Neural progenitor cell (in vitro differentiated cells): ENCODE measurements at regions not wholly inside any gene's neighbourhood (a gene's known extent, or its start where the extent isn't known, plus 50 kb on each side); places are given as distances from the start of the nearest gene placed in this dataset.

Source experiments
- DNase-seq: peaks from one replicate; pipeline ENCODE4 v3.0.0-alpha.2; 2016; ENCODE audit warnings: low spot score
- H2AFZ ChIP-seq: fragments of 200-600 bp; sonication (generic); replicated peaks from 2 replicates; pipeline ENCODE4 v1.6.1; 2016; ENCODE audit warnings: antibody characterized with exemption
- H3F3A ChIP-seq: fragments of 200-600 bp; sonication (generic); 2 replicates; pipeline ENCODE4 v1.6.1; 2016; ENCODE audit warnings: antibody characterized with exemption, low read depth
- H3K27ac ChIP-seq: fragments of 200-600 bp; sonication (generic); 2 replicates; pipeline ENCODE4 v1.5.1; 2016; ENCODE audit warnings: mild to moderate bottlenecking
- H3K27me3 ChIP-seq: fragments of 200-600 bp; sonication (generic); 2 replicates; pipeline ENCODE4 v1.6.1; 2016; ENCODE audit warnings: mild to moderate bottlenecking, moderate library complexity
- H3K36me3 ChIP-seq: fragments of 200-600 bp; sonication (generic); 2 replicates; pipeline ENCODE4 v1.5.1; 2016
- H3K4me1 ChIP-seq: fragments of 200-600 bp; sonication (generic); 2 replicates; pipeline ENCODE4 v1.6.1; 2016; ENCODE audit warnings: mixed run types
- H3K4me2 ChIP-seq: fragments of 200-600 bp; sonication (generic); 2 replicates; pipeline ENCODE4 v1.6.1; 2016
- H3K4me3 ChIP-seq: fragments of 200-600 bp; sonication (generic); 2 replicates; pipeline ENCODE4 v1.5.1; 2016
- H3K79me2 ChIP-seq: fragments of 200-600 bp; sonication (generic); 2 replicates; pipeline ENCODE4 v1.6.1; 2016; ENCODE audit warnings: low read depth
- H3K9ac ChIP-seq: fragments of 200-600 bp; sonication (generic); 2 replicates; pipeline ENCODE4 v1.6.1; 2016
- H3K9me3 ChIP-seq: fragments of 200-600 bp; sonication (generic); 2 replicates; pipeline ENCODE4 v1.5.1; 2016; ENCODE audit warnings: low read depth
- H4K20me1 ChIP-seq: fragments of 200-600 bp; sonication (generic); 2 replicates; pipeline ENCODE4 v1.6.1; 2016; ENCODE audit warnings: low read depth
- H3K27ac Mint-ChIP-seq: 3 replicates; pipeline ENCODE4 v1.8.0; 2021; ENCODE audit warnings: mixed read lengths
- H3K27me3 Mint-ChIP-seq: 2 replicates; pipeline ENCODE4 v1.8.0; 2022; ENCODE audit warnings: low read depth, mild to moderate bottlenecking, inconsistent platforms, moderate library complexity, mixed read lengths; ENCODE audit not compliant: insufficient read depth
- H3K36me3 Mint-ChIP-seq: 3 replicates; pipeline ENCODE4 v1.8.0; 2021; ENCODE audit warnings: mixed read lengths
- H3K4me1 Mint-ChIP-seq: 3 replicates; pipeline ENCODE4 v1.8.0; 2021; ENCODE audit warnings: mixed read lengths
- H3K4me3 Mint-ChIP-seq: 3 replicates; pipeline ENCODE4 v1.8.0; 2021; ENCODE audit warnings: mild to moderate bottlenecking, moderate library complexity, mixed read lengths
- H3K9me3 Mint-ChIP-seq: 3 replicates; pipeline ENCODE4 v1.8.0; 2020; ENCODE audit warnings: mixed read lengths
- CTCF ChIP-seq: fragments of 200-600 bp; sonication (generic); IDR thresholded peaks from 2 replicates; pipeline ENCODE4 v1.5.1; 2017; ENCODE audit warnings: antibody characterized with exemption, mild to moderate bottlenecking
- EZH2 ChIP-seq: fragments of 200-600 bp; sonication (generic); IDR thresholded peaks from 2 replicates; pipeline ENCODE4 v1.6.1; 2017; ENCODE audit warnings: antibody characterized with exemption, mild to moderate bottlenecking, moderate library complexity
- EZH2phosphoT487 ChIP-seq: fragments of 200-600 bp; sonication (generic); IDR thresholded peaks from 2 replicates; pipeline ENCODE4 v1.6.1; 2017; ENCODE audit warnings: antibody characterized with exemption

GRCh38 chr2:51971136-51971535, 939.2 kb upstream of the NRXN1 start:
- Mint-ChIP-seq H3K36me3 (no peaks in the 10 kb centered on the region), H3K9me3 (peaks cover 4% of the 10 kb centered on the region), H3K27me3 (peaks cover 2% of the 10 kb centered on the region), H3K4me3 (no peak overlapping the region), H3K4me1 (no peaks in the 10 kb centered on the region), H3K27ac (no peak overlapping the region)
- TF ChIP-seq CTCF (no peak), EZH2 (no peak)
- no peaks in the 10 kb centered on the region for H3K9me3 ChIP-seq
- no peak overlapping the region for H3K4me3 ChIP-seq
- H3K36me3 ChIP-seq, result no peaks in the 10 kb centered on the region
- H4K20me1 ChIP-seq, result no peaks in the 10 kb centered on the region
- no peaks in the 10 kb centered on the region for H3K27me3 ChIP-seq
- H2AFZ ChIP-seq, result no peak overlapping the region
- H3K9ac ChIP-seq, result no peak overlapping the region
- no peak overlapping the region for H3K27ac ChIP-seq
- H3K79me2 ChIP-seq, result no peaks in the 10 kb centered on the region
- no peaks in the 10 kb centered on the region for H3K4me1 ChIP-seq
- H3F3A ChIP-seq, result no peaks in the 10 kb centered on the region
- no peak for DNase-seq
- H3K4me2 ChIP-seq, result no peak overlapping the region

- DNase-seq, result no peak
- Histone ChIP-seq H4K20me1 (no peaks in the 10 kb centered on the region), H3K4me1 (no peaks in the 10 kb centered on the region), H3K36me3 (no peaks in the 10 kb centered on the region), H3K27me3 (no peaks in the 10 kb centered on the region), H3F3A (no peaks in the 10 kb centered on the region), H3K4me2 (no peak overlapping the region), H3K9ac (no peak overlapping the region), H3K79me2 (no peaks in the 10 kb centered on the region), H3K9me3 (no peaks in the 10 kb centered on the region), H2AFZ (no peak overlapping the region), H3K27ac (no peak overlapping the region), H3K4me3 (no peak overlapping the region)
- H3K9me3 Mint-ChIP-seq, result peaks cover 4% of the 10 kb centered on the region
- no peak overlapping the region for H3K4me3 Mint-ChIP-seq
- peaks cover 2% of the 10 kb centered on the region for H3K27me3 Mint-ChIP-seq
- H3K27ac Mint-ChIP-seq, result no peak overlapping the region
- H3K36me3 Mint-ChIP-seq, result no peaks in the 10 kb centered on the region
- TF ChIP-seq EZH2 (no peak), EZH2phosphoT487 (no peak), CTCF (no peak)
- no peaks in the 10 kb centered on the region for H3K4me1 Mint-ChIP-seq
Observed at GRCh38 chr2:51969347-51969746, 937.4 kb upstream of the NRXN1 start.

- no peaks in the 10 kb centered on the region for H3K27me3 ChIP-seq
- no peaks in the 10 kb centered on the region for H3F3A ChIP-seq
- Mint-ChIP-seq H3K36me3 (no peaks in the 10 kb centered on the region), H3K27me3 (no peaks in the 10 kb centered on the region), H3K4me1 (no peaks in the 10 kb centered on the region), H3K4me3 (no peak overlapping the region), H3K27ac (no peak overlapping the region), H3K9me3 (no peaks in the 10 kb centered on the region)
- no peak overlapping the region for H3K4me2 ChIP-seq
- TF ChIP-seq EZH2 (no peak), CTCF (no peak), EZH2phosphoT487 (no peak)
- no peaks in the 10 kb centered on the region for H3K9me3 ChIP-seq
- H3K27ac ChIP-seq, result no peak overlapping the region
- no peaks in the 10 kb centered on the region for H3K79me2 ChIP-seq
- H4K20me1 ChIP-seq, result no peaks in the 10 kb centered on the region
- no peak for DNase-seq
- no peaks in the 10 kb centered on the region for H3K36me3 ChIP-seq
- no peak overlapping the region for H2AFZ ChIP-seq
- H3K4me1 ChIP-seq, result no peaks in the 10 kb centered on the region
- no peak overlapping the region for H3K4me3 ChIP-seq
- H3K9ac ChIP-seq, result no peak overlapping the region
Observed at GRCh38 chr2:51960841-51961335, 929.0 kb upstream of the NRXN1 start.
